Testis (tissue), 2 donors: ENCODE measurements at regions not wholly inside any gene's neighbourhood (a gene's known extent, or its start where the extent isn't known, plus 50 kb on each side); places are given as distances from the start of the nearest gene placed in this dataset.

ENCODE experiments used
- DNase-seq: peaks from one replicate; pipeline ENCODE4 v3.0.0-alpha.2; 2019
- H3K27ac ChIP-seq, 2 donors: fragments of 200-600 bp; sonication (generic); one replicate each; pipeline ENCODE4 v1.5.1; 2019
- H3K27me3 ChIP-seq: fragments of 200-600 bp; sonication (generic); one replicate; pipeline ENCODE4 v1.5.1; 2019
- H3K36me3 ChIP-seq: fragments of 200-600 bp; sonication (generic); one replicate; pipeline ENCODE4 v1.5.1; 2017; ENCODE audit warnings: low read depth; ENCODE audit errors: missing control alignments
- H3K4me1 ChIP-seq: fragments of 200-600 bp; sonication (generic); one replicate; pipeline ENCODE4 v1.5.1; 2019
- H3K4me3 ChIP-seq, 2 donors: fragments of 200-600 bp; sonication (generic); one replicate each; pipeline ENCODE4 v1.5.1; 2017 to 2019
- H3K9me3 ChIP-seq: fragments of 200-600 bp; sonication (generic); one replicate; pipeline ENCODE4 v1.5.1; 2017
- POLR2A ChIP-seq: fragments of 450-650 bp; IDR thresholded peaks from one replicate; pipeline ENCODE4 v1.6.1; 2017; ENCODE audit warnings: antibody characterized with exemption, mild to moderate bottlenecking, moderate library complexity
- WGBS, 2 donors: methylation state at CpG; one replicate each; pipeline ENCODE4 v1.1.5; 2018; 5-methylcytosine and 5-hydroxymethylcytosine counted together
- intact Hi-C: fragments of 100-400 bp; cut with DNase I; formaldehyde crosslinking; loops from one replicate; pipeline ENCODE4 v1.15.1; 2023; ENCODE audit warnings: low total_unique reads
- TF ChIP-seq, protein P1 (sequence below), 3 experiments: fragments of 450-650 bp in 2 of 3; fragments of 200-600 bp in 1 of 3; sonication (generic) in 1 of 3; IDR thresholded peaks; one replicate each; pipeline ENCODE4 v1.5.1; 2016 to 2019; ENCODE audit warnings: antibody characterized with exemption in 3 of 3, mild to moderate bottlenecking in 2 of 3, moderate library complexity in 1 of 3

DNA sequence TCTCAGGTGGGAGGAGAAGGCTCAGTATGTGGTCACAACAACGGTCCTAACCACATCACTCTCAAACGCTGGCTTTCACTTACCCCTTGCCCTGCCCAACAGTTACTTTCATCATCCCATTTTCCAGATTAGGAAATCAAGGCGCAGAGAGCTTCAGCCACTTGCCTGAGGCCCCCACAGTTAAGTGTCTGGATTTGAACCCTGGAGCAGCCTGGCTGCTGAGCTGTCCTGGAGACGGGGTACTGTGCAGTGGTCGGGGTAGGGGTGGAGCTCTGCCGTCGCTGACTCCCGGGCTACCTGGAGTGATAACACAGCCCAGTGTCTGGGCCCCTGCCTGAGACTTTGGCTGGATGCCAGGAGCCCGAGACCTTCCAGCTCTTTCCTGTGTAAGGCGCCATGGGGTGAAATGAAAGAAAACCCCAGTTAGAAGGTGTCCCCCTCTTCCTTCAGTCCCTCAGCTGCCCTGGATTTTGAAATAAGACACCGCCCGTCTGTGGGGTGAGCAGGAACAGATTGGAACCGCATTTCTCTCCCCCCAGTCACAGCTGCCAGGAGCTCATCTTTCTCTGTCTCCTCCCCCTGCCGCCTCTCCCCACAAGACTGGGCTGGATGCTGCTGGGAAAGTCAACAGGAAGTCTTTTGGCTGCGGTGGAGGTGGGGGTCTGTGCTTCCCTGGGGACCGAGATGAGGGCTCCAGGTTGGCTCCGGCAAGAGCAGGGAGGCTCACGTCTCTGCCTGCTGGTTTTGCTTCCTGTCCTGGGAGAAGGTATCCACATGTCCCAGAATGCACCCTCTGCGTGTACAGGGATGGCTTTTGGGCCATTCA lies 280.2 kb downstream of the SEC14L1 start:
- intact Hi-C loops, result no loop called here
- no peak for TF ChIP-seq POLR2A
- TF ChIP-seq, protein P1, sequence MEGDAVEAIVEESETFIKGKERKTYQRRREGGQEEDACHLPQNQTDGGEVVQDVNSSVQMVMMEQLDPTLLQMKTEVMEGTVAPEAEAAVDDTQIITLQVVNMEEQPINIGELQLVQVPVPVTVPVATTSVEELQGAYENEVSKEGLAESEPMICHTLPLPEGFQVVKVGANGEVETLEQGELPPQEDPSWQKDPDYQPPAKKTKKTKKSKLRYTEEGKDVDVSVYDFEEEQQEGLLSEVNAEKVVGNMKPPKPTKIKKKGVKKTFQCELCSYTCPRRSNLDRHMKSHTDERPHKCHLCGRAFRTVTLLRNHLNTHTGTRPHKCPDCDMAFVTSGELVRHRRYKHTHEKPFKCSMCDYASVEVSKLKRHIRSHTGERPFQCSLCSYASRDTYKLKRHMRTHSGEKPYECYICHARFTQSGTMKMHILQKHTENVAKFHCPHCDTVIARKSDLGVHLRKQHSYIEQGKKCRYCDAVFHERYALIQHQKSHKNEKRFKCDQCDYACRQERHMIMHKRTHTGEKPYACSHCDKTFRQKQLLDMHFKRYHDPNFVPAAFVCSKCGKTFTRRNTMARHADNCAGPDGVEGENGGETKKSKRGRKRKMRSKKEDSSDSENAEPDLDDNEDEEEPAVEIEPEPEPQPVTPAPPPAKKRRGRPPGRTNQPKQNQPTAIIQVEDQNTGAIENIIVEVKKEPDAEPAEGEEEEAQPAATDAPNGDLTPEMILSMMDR (IDR thresholded peaks at IDR 0.05), result no peak
- WGBS, 2 donors, result 42 to 45% methylated on average over 14 to 19 of the region's 19 CpGs
- H3K4me1 ChIP-seq, result peaks cover 56% of the 10 kb centered on the region
- H3K27ac ChIP-seq, result peak overlapping the region in 1 of 2 donors; percentile 69
- H3K9me3 ChIP-seq, result no peaks in the 10 kb centered on the region
- DNase-seq, result peak; percentile 70
- no peak overlapping the region for H3K4me3 ChIP-seq
- H3K27me3 ChIP-seq, result no peaks in the 10 kb centered on the region
- no peaks in the 10 kb centered on the region for H3K36me3 ChIP-seq

DNA sequence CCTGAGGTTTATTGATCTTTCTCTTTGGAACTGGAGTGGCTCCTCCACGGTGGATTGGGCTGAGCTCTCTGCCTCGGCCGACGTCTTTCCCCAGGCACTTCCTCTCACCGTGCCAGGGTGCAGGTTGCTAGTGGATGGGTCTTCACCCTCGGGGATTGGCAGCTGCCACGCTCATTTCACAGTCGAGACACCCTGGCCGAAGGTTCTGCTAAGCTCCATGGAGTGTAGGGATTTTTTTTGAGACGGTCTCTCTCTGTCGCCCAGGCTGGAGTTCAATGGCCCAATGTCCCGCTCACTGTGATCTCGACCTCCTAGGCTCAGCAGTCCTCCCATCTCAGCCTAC lies 280.8 kb downstream of the SEC14L1 start:
- no peak overlapping the region for H3K4me3 ChIP-seq
- intact Hi-C loops, result no loop called here
- H3K9me3 ChIP-seq, result no peaks in the 10 kb centered on the region
- TF ChIP-seq, protein P1 (IDR thresholded peaks at IDR 0.05), result no peak
- no peak for TF ChIP-seq POLR2A
- DNase-seq, result no peak
- H3K36me3 ChIP-seq, result no peaks in the 10 kb centered on the region
- 71 to 79% methylated on average over 13 of the region's 13 CpGs for WGBS, 2 donors
- H3K4me1 ChIP-seq, result peaks cover 62% of the 10 kb centered on the region
- H3K27ac ChIP-seq, result peak overlapping the region in 1 of 2 donors; percentile 69
- H3K27me3 ChIP-seq, result no peaks in the 10 kb centered on the region

DNA sequence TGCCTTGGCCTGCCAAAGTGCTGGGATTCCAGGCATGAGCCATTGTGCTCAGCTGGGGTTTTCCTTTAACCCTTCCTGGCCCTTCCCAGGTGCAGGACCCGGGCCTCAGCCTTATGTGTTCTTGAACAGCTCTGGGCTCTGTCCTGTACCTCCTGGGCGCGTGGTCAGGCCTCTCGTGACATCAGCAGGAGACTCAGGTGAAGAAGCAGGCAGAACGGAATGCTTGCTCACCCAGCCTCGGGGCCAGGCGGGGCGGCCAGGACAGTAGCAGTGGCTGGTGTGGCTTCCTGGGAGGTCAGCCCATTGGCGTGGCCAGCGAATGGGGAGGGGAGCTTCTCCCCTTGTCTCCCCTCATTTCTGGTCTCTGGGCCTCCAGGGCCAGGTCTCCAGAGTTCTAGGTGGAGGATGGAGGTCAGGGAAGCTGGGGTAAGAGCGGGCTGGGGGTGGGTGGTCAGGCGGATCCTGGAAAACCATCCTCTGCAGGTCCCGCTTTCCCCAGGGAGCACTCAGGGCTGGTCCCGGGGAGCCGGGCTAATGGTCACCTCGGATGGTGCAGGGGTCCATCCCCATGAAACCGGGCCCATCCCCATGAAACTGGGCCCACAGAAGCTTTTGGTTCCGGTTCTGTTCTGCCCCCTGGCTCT lies 281.5 kb downstream of the SEC14L1 start:
- Histone ChIP-seq H3K27ac (peak overlapping the region in 1 of 2 donors; percentile 39), H3K27me3 (no peaks in the 10 kb centered on the region), H3K4me3 (no peak overlapping the region), H3K9me3 (no peaks in the 10 kb centered on the region), H3K36me3 (no peaks in the 10 kb centered on the region), H3K4me1 (peaks cover 68% of the 10 kb centered on the region)
- TF ChIP-seq POLR2A, result no peak
- TF ChIP-seq, protein P1 (IDR thresholded peaks at IDR 0.05), result no peak
- intact Hi-C loops, result no loop called here
- DNase-seq, result no peak
- 85 to 93% methylated on average over 9 to 18 of the region's 18 CpGs for WGBS, 2 donors

DNA sequence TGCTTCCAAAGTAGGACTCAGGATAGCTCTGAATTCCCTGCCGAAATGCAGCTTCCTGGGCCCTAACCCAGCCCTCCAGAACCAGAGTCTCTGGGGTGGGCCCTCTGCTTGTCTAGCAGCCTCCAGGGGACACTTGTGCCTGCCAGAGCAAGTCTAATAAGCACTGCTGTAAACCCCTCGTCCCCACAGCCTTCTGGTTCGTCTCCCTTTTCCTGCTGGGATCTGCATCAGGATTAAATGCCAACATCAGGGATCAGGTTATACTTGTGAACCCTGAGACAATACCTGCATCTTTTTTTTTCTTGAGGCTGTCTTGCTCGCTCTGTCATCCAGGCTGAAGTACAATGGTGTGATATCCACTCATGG lies 282.0 kb downstream of the SEC14L1 start:
- no peaks in the 10 kb centered on the region for H3K9me3 ChIP-seq
- no peak overlapping the region for H3K4me3 ChIP-seq
- intact Hi-C loops, result no loop called here
- H3K27me3 ChIP-seq, result no peaks in the 10 kb centered on the region
- peaks cover 73% of the 10 kb centered on the region for H3K4me1 ChIP-seq
- WGBS, 2 donors, result 85 to 92% methylated on average over 3 to 4 of the region's 4 CpGs
- H3K36me3 ChIP-seq, result no peaks in the 10 kb centered on the region
- peak overlapping the region; percentile 84 to 92 for H3K27ac ChIP-seq
- TF ChIP-seq, protein P1 (IDR thresholded peaks at IDR 0.05), result no peak
- no peak for TF ChIP-seq POLR2A
- no peak for DNase-seq
